ENCODE measurements at regions not wholly inside any gene's neighbourhood (a gene's known extent, or its start where the extent isn't known, plus 50 kb on each side); places are given as distances from the start of the nearest gene placed in this dataset.

GRCh38 chr18:46239549-46239948 is 135.4 kb downstream of the HAUS1 start:
- TF ChIP-seq POLR2AphosphoS5 (IDR thresholded peaks at IDR 0.05; ENCODE audit: low read depth, low read length) (no peak), EZH2 (IDR thresholded peaks at IDR 0.05) (no peak), CBX3 (IDR thresholded peaks at IDR 0.05; ENCODE audit: low read depth) (no peak), ELF1 (IDR thresholded peaks at IDR 0.05; ENCODE audit: borderline replicate concordance, low read depth) (no peak), EZH2phosphoT487 (IDR thresholded peaks at IDR 0.05; ENCODE audit: borderline replicate concordance) (no peak)
- TF ChIP-seq, protein P1, sequence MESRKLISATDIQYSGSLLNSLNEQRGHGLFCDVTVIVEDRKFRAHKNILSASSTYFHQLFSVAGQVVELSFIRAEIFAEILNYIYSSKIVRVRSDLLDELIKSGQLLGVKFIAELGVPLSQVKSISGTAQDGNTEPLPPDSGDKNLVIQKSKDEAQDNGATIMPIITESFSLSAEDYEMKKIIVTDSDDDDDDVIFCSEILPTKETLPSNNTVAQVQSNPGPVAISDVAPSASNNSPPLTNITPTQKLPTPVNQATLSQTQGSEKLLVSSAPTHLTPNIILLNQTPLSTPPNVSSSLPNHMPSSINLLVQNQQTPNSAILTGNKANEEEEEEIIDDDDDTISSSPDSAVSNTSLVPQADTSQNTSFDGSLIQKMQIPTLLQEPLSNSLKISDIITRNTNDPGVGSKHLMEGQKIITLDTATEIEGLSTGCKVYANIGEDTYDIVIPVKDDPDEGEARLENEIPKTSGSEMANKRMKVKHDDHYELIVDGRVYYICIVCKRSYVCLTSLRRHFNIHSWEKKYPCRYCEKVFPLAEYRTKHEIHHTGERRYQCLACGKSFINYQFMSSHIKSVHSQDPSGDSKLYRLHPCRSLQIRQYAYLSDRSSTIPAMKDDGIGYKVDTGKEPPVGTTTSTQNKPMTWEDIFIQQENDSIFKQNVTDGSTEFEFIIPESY (IDR thresholded peaks at IDR 0.05; ENCODE audit: extremely low read depth, insufficient replicate concordance, low read length) = no peak
- TF ChIP-seq, protein P2, sequence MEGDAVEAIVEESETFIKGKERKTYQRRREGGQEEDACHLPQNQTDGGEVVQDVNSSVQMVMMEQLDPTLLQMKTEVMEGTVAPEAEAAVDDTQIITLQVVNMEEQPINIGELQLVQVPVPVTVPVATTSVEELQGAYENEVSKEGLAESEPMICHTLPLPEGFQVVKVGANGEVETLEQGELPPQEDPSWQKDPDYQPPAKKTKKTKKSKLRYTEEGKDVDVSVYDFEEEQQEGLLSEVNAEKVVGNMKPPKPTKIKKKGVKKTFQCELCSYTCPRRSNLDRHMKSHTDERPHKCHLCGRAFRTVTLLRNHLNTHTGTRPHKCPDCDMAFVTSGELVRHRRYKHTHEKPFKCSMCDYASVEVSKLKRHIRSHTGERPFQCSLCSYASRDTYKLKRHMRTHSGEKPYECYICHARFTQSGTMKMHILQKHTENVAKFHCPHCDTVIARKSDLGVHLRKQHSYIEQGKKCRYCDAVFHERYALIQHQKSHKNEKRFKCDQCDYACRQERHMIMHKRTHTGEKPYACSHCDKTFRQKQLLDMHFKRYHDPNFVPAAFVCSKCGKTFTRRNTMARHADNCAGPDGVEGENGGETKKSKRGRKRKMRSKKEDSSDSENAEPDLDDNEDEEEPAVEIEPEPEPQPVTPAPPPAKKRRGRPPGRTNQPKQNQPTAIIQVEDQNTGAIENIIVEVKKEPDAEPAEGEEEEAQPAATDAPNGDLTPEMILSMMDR (IDR thresholded peaks at IDR 0.05 in 2 of 3, conservative IDR thresholded peaks at IDR 0.05 in 1 of 3; ENCODE audit: borderline replicate concordance in 1 of 3, insufficient read depth in 1 of 3, low read depth in 2 of 3, low read length in 2 of 3) = no peak

Data from HCT116 (cell line).